Astrocyte of the spinal cord (primary cell): ENCODE measurements at regions not wholly inside any gene's neighbourhood (a gene's known extent, or its start where the extent isn't known, plus 50 kb on each side); places are given as distances from the start of the nearest gene placed in this dataset.

Source experiments
- DNase-seq: peaks from one replicate; pipeline ENCODE4 v3.0.0; 2011; ENCODE audit warnings: low read depth, low spot score
- H3K4me3 ChIP-seq: 2 replicates; pipeline ENCODE4 v1.5.1; 2011; ENCODE audit warnings: low read depth, mild to moderate bottlenecking, low read length, moderate library complexity
- CTCF ChIP-seq: IDR thresholded peaks from 2 replicates; pipeline ENCODE4 v1.5.1; 2012; ENCODE audit warnings: low read depth, mild to moderate bottlenecking, low read length, inconsistent platforms
- in situ Hi-C: cut with HindIII; loops from 2 replicates; pipeline ENCODE4 v1.10.0; 2017; ENCODE audit warnings: low sequenced_read_pairs

- DNase-seq: peak; percentile 74
- no peak overlapping the region for H3K4me3 ChIP-seq
- TF ChIP-seq CTCF: no peak
- in situ Hi-C loops: no loop called here
Observed at GRCh38 chr9:110076894-110077725, 130.8 kb downstream of the C9orf152 start.

- DNase-seq: no peak
- TF ChIP-seq CTCF: no peak
- in situ Hi-C loops: no loop called here
- H3K4me3 ChIP-seq: no peak overlapping the region
Observed at GRCh38 chr9:110077925-110078324, 130.0 kb downstream of the C9orf152 start.

GRCh38 chr9:110078604-110079003 lies 129.4 kb downstream of the C9orf152 start:
- TF ChIP-seq CTCF: no peak
- in situ Hi-C loops: no loop called here
- DNase-seq: no peak
- no peak overlapping the region for H3K4me3 ChIP-seq

GRCh38 chr9:110081395-110081794 lies 126.6 kb downstream of the C9orf152 start:
- no peak overlapping the region for H3K4me3 ChIP-seq
- TF ChIP-seq CTCF: no peak
- in situ Hi-C loops: no loop called here
- DNase-seq: peak; percentile 65

GRCh38 chr9:110083866-110084265 lies 124.1 kb downstream of the C9orf152 start:
- DNase-seq: no peak
- no peak overlapping the region for H3K4me3 ChIP-seq
- TF ChIP-seq CTCF: no peak
- in situ Hi-C loops: no loop called here

- H3K4me3 ChIP-seq: no peak overlapping the region
- DNase-seq: no peak
- TF ChIP-seq CTCF: no peak
- in situ Hi-C loops: no loop called here
Observed at GRCh38 chr9:110086537-110086936, 121.4 kb downstream of the C9orf152 start.
